Fibroblast of pulmonary artery (primary cell): ENCODE measurements at regions not wholly inside any gene's neighbourhood (a gene's known extent, or its start where the extent isn't known, plus 50 kb on each side); places are given as distances from the start of the nearest gene placed in this dataset.

Experiments used
- DNase-seq: peaks from one replicate; pipeline ENCODE4 v3.0.0-alpha.2; 2010; ENCODE audit warnings: low read depth
- H3K4me3 ChIP-seq: replicated peaks from 2 replicates; pipeline ENCODE4 v1.5.1; 2011; ENCODE audit warnings: low read depth, mild to moderate bottlenecking, control low read depth, low read length, moderate library complexity
- TF ChIP-seq, protein P1 (sequence below): IDR thresholded peaks from 2 replicates; pipeline ENCODE4 v1.5.1; 2011; ENCODE audit warnings: mild to moderate bottlenecking, control low read depth, low read length, inconsistent platforms; ENCODE audit errors: missing control alignments

DNA sequence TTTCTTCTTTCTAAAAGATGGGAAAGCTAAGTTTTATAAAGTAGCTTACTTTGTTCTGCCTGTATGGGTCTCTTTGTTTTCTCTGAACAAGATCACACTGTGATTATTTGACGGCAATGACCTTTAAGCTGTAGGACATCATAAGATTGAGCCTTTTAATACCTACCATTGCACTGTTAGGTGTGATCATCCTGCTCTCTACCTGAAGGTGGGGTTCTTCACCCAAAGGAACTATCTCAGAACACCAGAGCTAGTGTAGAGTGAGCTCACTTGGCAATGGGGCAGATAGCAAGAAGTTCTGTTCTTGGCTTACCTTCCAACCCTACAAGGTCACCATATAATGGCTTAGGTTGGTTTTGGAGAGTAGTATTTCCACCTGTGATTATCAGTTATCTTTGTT lies 200.2 kb downstream of the SPATA31D1 start:
- H3K4me3 ChIP-seq, result no peak overlapping the region

DNA sequence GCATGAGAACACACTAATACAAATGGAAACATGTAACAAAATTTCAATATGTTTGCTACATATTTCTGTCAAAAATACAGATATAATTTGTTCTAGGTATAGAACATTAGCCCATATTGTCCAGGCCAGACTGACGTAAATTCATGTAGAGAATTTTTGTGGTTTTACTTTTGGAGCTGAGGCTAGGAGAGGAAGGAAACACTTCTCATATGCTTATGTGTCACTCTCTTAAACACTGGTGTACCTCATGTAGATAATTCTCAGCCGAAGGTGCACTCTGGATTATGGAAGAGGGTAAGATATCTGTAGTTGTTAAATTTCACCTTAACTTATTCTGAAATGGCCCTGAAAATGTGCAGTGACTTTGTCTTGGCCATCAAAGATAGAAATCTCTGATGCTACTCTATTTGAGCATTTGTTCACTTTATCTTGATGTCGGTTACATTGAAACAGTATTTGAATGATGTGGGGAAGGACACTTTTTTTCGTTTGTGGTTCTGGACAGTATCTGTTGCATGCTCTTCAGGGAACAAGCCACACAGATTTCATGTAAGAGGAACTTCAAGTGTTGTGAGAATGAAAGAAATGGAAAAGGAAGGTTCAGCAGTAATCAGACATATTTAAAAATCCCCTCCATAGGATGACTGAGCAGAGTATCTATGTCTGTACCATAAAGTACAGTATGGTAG lies 202.7 kb downstream of the SPATA31D1 start:
- DNase-seq, result no peak
- TF ChIP-seq, protein P1, sequence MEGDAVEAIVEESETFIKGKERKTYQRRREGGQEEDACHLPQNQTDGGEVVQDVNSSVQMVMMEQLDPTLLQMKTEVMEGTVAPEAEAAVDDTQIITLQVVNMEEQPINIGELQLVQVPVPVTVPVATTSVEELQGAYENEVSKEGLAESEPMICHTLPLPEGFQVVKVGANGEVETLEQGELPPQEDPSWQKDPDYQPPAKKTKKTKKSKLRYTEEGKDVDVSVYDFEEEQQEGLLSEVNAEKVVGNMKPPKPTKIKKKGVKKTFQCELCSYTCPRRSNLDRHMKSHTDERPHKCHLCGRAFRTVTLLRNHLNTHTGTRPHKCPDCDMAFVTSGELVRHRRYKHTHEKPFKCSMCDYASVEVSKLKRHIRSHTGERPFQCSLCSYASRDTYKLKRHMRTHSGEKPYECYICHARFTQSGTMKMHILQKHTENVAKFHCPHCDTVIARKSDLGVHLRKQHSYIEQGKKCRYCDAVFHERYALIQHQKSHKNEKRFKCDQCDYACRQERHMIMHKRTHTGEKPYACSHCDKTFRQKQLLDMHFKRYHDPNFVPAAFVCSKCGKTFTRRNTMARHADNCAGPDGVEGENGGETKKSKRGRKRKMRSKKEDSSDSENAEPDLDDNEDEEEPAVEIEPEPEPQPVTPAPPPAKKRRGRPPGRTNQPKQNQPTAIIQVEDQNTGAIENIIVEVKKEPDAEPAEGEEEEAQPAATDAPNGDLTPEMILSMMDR, result no peak
- no peak overlapping the region for H3K4me3 ChIP-seq

More for the DNA sequence above, 200.2 kb downstream of the SPATA31D1 start:
- TF ChIP-seq, protein P1, result no peak
- no peak for DNase-seq

DNA sequence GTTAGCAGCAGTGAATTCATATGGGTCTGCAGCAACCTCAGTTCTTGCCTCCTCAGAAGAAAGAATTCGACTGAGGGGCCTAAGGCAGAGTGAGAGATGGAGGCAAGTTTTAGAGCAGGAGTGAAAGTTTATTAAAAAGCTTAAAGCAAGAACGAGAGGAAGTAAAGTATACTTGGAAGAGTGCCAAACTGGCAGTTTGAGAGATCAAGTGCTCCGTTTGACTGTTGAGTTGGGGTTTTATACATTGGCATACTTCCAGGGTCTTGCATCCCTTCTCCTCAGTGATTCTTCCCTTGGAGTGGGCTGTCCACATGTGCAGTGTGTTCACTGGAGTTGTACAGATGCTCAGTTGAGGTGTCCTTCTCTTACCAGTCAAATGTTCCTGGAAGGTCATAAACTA lies 203.6 kb downstream of the SPATA31D1 start:
- H3K4me3 ChIP-seq, result no peak overlapping the region
- TF ChIP-seq, protein P1, result no peak
- no peak for DNase-seq

DNA sequence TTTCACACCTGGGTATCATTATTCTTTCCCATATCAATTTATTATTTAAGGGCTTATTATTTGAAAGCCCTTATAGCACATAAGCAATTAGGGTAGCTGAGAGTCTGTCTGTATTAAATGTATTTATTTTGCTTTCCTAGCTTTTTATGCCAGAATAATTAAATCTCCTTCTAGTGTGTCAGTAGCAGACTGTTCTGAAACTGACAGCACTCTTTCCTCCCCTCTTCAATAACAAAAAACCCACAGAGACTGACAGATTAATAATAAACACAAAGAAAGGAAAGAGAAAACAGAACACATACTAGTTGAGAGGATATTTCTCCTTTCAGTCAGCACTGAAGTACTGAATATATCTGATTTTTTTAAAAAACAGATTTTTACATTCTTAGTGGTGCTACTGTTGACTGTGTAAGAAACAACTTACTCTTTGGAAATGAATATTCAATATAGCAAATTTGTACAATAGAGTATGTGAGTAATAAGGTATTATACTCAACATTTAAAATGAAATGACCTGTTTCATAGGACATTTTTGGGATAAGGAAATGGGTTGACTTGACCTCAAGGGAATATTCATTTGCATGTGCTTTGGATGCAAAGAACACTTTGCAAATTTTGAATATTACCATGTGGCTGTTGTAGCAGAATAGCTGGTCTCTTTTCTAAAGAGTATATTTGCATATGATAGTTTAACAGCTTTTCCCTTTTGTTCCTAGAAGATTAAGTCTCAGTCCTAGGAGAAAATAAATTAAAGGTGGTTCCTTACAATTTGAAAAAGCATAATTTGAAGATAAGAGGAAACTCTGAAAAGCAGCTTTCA lies 208.3 kb downstream of the SPATA31D1 start:
- no peak for DNase-seq
- TF ChIP-seq, protein P1, result no peak
- no peak overlapping the region for H3K4me3 ChIP-seq

DNA sequence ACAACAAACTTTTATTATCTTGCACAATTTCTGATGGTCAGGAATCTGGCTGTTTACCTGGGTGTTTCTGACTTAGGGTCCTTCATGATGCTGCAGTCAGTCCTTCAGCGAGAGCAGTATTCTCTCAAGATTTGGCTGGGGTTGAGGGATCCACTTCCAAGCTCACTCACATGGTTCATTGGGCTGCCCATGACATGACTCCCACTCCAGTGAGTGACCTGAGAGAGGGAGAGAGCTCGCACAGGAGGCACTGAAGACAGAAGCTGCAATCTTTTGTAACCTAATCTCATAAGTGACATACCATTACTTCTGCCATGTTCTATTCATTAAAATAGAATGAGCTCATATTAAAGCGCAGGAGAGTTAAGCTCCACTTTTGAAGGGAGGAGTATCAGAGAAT lies 212.6 kb downstream of the SPATA31D1 start:
- H3K4me3 ChIP-seq, result no peak overlapping the region
- TF ChIP-seq, protein P1, result no peak
- no peak for DNase-seq

DNA sequence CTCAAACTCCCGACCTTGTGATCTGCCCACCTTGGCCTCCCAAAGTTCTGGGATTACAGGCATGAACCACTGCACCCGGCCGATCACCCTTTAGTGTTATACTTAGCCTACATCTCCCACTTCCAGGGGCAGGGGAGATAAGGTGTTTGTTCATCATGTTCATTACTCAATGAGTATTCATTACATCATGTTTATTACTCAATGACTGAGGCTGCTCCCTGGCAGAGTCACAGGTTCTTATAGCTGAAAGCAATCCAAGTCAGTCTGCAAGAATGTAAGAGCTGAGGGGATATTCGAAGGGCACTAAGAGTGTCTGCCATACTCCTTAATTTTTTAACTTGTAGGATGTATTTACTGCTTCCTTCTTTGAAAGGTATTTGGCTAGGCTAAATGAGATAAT lies 214.2 kb downstream of the SPATA31D1 start:
- peak; percentile 71 for DNase-seq
- TF ChIP-seq, protein P1, result no peak

DNA sequence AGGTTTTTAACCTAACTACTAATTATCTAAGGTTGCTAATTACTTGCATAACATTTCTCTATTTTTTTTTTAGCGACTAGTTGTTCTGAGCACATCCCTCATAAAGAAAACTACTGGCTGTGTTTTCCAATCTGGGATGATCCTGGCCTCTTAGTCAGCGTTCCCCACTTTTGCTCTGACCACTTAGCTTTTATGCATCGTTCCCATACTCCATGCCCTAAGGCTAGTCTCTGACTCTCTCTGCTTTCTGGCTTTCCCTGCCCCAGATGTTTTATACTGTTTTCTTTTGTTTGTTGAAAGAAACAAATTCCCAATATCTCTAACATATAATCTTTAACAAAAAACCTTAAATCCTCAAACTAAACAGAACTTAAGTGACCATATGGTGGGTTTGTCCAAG lies 217.9 kb downstream of the SPATA31D1 start:
- no peak for DNase-seq
- TF ChIP-seq, protein P1, result no peak
- H3K4me3 ChIP-seq, result no peak overlapping the region

More for the DNA sequence above, 214.2 kb downstream of the SPATA31D1 start:
- H3K4me3 ChIP-seq, result no peak overlapping the region
